PC-9 (cell line): ENCODE measurements at regions not wholly inside any gene's neighbourhood (a gene's known extent, or its start where the extent isn't known, plus 50 kb on each side); places are given as distances from the start of the nearest gene placed in this dataset.

Experiments
- EZH2 ChIP-seq: fragments of 200-600 bp; sonication (generic); IDR thresholded peaks from 2 replicates; pipeline ENCODE4 v1.8.0; 2017; ENCODE audit warnings: antibody characterized with exemption, low read depth
- TF ChIP-seq, protein P1 (sequence below): fragments of 200-600 bp; sonication (generic); conservative IDR thresholded peaks from 2 replicates; pipeline ENCODE4 v1.6.1; 2017; ENCODE audit warnings: mixed run types, antibody characterized with exemption, mild to moderate bottlenecking, moderate library complexity

DNA sequence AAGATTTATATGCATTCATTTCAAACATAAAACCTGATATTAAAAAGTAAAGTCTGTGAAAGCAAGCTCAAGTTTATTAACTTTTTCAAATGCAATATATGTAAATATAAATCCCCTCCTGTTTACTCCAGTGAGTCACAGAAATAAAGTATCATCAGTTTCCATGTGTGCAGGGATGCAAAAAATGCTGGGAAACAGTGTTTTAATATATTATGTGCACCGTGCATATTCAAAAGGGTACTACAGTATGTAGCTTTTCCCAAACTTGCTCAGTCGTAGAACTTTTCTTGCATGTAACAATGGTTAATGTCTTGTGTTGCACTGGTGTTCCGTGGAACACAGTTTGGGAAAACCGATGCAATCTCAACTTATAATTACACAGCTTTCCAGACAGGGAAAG lies 60.7 kb downstream of the CCDC185 start:
- TF ChIP-seq, protein P1, sequence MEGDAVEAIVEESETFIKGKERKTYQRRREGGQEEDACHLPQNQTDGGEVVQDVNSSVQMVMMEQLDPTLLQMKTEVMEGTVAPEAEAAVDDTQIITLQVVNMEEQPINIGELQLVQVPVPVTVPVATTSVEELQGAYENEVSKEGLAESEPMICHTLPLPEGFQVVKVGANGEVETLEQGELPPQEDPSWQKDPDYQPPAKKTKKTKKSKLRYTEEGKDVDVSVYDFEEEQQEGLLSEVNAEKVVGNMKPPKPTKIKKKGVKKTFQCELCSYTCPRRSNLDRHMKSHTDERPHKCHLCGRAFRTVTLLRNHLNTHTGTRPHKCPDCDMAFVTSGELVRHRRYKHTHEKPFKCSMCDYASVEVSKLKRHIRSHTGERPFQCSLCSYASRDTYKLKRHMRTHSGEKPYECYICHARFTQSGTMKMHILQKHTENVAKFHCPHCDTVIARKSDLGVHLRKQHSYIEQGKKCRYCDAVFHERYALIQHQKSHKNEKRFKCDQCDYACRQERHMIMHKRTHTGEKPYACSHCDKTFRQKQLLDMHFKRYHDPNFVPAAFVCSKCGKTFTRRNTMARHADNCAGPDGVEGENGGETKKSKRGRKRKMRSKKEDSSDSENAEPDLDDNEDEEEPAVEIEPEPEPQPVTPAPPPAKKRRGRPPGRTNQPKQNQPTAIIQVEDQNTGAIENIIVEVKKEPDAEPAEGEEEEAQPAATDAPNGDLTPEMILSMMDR: no peak
- no peak for TF ChIP-seq EZH2
